Hepatocyte (in vitro differentiated cells): ENCODE measurements at regions not wholly inside any gene's neighbourhood (a gene's known extent, or its start where the extent isn't known, plus 50 kb on each side); places are given as distances from the start of the nearest gene placed in this dataset.

Experiments
- EZH2 ChIP-seq: fragments of 200-600 bp; sonication (generic); IDR thresholded peaks from 2 replicates; pipeline ENCODE4 v1.6.1; 2016; ENCODE audit warnings: antibody characterized with exemption, mild to moderate bottlenecking, borderline replicate concordance
- EZH2phosphoT487 ChIP-seq: fragments of 200-600 bp; sonication (generic); IDR thresholded peaks from one replicate; pipeline ENCODE4 v1.6.1; 2018; ENCODE audit warnings: antibody characterized with exemption, mild to moderate bottlenecking, low read depth, moderate library complexity; ENCODE audit not compliant: unreplicated experiment, severe bottlenecking
- TF ChIP-seq, protein P1 (sequence below): fragments of 200-600 bp; sonication (generic); IDR thresholded peaks from 2 replicates; pipeline ENCODE4 v1.5.1; 2016; ENCODE audit warnings: antibody characterized with exemption, mild to moderate bottlenecking; ENCODE audit not compliant: poor library complexity

DNA sequence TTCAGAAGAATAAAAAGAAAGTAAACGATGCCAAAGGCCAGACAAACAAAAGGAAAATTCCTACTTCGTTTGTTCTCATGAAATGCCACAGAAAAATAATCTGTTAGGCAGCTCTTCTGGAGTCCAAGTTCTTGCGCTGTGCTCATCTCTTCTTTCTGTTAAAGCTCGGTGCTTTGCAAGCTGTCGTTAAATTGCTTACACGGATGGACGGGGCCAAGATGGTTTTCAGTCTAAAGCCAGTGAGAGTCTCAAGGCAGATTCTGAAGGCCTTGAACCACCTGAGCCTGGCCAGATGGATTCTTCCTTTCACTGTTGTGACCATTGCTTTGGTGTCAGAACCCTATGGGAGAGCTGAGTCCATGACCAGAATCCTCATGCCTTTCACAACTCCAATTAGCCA lies 97.6 kb upstream of the RMDN2 start:
- TF ChIP-seq, protein P1, sequence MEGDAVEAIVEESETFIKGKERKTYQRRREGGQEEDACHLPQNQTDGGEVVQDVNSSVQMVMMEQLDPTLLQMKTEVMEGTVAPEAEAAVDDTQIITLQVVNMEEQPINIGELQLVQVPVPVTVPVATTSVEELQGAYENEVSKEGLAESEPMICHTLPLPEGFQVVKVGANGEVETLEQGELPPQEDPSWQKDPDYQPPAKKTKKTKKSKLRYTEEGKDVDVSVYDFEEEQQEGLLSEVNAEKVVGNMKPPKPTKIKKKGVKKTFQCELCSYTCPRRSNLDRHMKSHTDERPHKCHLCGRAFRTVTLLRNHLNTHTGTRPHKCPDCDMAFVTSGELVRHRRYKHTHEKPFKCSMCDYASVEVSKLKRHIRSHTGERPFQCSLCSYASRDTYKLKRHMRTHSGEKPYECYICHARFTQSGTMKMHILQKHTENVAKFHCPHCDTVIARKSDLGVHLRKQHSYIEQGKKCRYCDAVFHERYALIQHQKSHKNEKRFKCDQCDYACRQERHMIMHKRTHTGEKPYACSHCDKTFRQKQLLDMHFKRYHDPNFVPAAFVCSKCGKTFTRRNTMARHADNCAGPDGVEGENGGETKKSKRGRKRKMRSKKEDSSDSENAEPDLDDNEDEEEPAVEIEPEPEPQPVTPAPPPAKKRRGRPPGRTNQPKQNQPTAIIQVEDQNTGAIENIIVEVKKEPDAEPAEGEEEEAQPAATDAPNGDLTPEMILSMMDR, result no peak
- TF ChIP-seq EZH2 (no peak), EZH2phosphoT487 (no peak)
